GM18511 (cell line): ENCODE measurements at regions not wholly inside any gene's neighbourhood (a gene's known extent, or its start where the extent isn't known, plus 50 kb on each side); places are given as distances from the start of the nearest gene placed in this dataset.
A peak's percentile ranks its signal among the peaks of the same experiment; 100 is the strongest.
"Not testable (repeated sequence)": the region's sequence is repeated elsewhere in the genome, so short reads cannot be mapped to it uniquely, and the experiment has no call there.

Experiments
- ATAC-seq: cut with Tn5 transposase; IDR thresholded peaks from one replicate; pipeline ENCODE4 v1.9.1; 2021; ENCODE audit warnings: mild to moderate bottlenecking, moderate library complexity; ENCODE audit not compliant: unreplicated experiment

DNA sequence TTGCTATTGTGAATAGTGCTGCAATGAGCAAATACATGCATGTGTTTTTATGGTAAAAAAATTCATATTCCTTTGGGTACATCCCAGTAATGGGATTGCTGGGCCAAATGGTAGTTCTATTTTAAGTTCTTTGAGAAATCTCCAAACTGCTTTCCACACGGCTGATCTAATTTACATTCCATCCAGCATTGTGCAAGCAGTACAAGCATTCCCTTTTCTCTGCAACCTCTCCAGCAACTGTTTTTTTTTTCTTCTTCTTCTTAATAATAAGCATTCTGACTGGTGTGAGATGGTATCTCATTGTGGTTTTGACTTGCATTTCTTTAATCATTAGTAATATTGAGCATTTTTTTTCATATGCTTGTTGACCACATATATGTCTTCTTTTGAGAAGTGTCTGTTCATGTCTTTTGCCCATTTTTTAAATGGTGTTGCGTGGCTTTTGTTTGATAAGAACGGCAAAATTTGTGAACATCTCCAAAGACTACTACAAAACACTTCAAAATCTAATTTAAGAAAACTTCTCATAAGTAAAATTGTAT, 136.1 kb upstream of the MYO3A start:
- no peak for ATAC-seq

DNA sequence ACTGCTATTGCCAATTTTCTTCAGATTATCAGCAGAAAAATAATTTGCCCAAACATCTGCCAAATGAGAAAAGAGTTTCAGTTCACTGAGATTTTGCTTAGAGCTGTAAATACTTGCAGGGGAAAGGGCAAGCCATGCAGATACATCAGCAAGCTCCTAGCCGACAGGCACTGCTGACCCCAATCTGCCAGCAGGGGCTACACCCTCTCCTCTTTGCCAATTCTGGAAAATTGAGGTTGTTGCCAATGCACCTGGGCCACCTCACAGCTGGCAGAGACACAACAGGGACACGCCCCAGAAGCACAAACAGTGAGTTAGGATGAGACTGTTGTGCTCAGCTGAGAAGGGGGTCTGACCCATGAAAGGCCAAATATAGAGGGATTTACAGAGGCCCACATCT, 129.5 kb upstream of the MYO3A start:
- no peak for ATAC-seq

DNA sequence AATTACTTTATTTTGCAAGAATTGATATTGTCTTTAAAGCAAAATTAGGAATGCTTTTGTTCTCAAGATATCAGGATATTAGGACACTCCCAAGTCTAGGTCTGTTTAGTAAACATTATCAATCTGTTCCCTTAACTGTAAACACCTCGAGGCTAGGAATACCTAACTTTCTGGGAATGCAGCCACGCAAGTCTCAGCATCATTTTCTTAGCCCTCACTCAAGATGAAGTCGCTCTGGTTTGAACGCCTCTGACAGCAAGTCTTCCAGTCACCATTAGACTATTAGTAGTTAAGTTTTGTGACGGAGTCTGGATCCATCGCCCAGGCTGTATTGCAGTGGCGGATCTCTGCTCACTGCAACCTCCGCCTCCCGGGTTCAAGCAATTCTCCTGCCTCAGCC, 128.0 kb upstream of the MYO3A start:
- no peak for ATAC-seq

DNA sequence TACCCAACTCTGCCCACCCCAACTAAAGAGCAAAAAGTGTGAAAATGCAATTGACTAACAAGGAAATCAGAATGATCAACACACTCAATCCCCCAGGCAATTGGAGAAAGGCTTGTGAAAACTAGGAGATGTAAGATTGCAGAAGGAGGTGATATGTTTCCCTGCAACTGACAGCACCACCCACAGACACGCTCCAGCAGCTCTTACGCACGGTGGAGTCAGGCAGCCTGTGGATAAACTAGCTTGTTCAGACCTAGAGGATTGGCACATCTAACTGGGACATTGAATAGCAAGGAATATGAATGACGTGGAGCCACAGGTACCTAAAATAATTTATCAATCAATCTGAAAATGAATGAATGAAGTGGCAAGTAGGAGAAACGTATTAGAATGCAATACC, 125.7 kb upstream of the MYO3A start:
- ATAC-seq, result no peak

DNA sequence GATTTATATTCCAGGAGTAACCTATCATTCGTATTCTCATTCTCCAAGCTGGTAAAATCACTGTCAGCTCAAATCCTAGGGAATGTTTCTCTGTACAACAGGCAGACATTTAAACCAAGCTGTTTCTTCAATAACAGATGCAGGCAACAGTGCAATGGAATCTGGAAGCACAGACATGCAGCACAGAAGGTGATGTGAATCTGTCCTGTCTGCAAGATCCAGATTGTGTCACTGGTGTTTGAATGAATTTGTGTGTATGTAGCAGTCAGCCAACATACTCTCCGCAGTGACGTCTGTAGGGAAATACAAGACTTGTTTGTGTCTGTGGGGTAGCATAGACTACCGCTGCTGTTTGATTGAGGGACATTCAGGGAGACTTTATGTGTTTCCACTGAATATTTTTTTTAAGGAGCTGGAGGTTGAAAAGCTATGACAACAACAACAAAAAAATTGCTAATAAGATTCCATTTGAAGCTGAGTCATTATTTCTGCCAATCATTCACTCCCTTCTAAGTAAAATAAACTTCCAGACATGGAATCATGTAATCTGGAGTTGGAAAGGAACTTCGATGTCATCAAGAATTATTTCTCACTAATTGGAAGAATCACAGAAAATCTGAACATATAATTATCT, 122.9 kb upstream of the MYO3A start:
- ATAC-seq, result no peak

DNA sequence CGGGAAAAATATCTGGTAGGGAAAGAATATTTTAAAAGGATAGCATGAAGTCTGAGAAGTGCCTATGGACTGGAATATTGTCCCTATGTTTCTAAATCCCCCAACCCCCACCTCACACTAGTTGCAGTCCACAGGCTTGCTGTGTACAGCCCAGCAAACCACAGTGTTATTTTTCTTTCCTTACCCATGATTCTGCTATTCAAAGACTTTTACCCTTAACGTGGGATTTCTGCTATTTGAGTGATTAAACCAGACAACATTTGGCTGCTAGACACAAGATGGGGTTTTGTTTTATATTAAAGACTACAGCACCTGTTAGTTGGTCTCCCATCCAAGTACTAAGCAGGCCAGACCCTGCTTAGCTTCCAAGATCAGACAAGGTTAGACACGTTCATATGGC, 120.5 kb upstream of the MYO3A start:
- no peak for ATAC-seq

DNA sequence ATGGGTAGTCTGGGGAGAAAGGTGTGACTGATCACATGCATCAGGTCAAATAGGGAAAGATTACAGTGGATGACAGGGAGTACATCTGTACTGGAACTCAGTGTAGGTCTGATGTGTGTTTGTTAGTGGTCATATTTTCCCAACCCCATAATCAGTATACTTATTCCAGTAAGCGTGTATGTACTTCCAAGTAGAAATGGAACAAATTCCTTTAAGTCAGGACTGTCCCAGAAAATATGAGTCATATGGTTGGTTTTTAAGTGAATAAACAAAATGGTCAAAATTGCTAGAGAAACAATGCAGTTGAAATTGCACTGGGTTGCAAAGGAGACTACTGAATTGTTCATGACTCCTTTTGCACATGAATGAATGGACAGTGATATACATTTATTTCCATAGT, 118.8 kb upstream of the MYO3A start:
- no peak for ATAC-seq

DNA sequence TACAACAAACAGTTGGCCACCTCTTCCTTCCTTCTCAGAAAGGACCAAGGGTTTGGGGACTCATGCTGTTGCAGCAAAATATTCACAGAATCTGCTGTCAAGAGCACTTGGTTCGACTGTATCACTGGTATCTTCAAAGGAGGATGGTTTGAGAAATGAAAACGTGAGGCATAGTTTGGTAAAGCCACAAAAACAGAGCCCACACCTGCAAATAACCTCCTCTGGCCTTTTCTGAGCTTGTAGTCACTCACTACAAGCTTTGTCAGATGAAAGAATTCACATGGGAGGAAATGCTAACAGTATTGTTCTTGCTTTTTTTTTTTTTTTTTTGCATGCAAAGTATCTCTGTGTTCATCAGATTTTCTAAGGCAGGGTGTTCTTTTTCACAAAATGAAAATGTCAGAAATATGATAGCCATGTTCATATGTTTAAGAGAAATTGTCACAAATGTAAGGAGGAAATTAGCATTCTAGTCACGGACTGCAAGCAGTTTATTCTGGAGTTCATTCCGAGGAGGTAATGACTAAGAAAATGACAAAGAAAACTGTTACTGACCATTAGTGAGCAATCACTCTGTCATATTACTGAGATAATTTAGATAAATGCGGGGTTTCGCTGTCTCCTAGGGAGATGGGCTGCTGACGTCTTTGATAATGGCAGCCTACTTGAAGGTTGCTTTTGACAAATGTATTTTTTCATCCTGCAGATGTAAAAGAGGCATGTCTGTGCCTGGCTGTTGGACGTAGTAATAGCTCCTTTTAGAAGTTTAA, 117.8 kb upstream of the MYO3A start:
- no peak for ATAC-seq

DNA sequence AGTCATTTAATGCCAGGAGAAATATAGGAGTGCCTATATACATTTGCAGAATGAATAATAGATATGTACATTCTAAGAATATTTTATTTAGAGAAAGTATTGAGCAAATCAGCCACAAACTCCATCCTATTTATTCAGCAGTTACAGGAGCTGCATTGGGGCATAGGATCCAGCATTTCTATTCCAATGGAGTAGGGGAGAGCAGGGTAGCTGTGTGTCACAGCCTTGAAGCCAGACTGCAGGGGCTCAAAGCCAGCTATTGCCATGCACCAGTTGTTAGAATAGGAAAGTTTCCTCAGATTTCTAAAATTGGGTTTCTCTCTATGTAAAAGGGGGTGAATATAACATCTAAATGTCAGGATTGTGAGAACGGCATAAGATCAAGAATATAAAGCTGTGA, 116.8 kb upstream of the MYO3A start:
- ATAC-seq, result no peak

DNA sequence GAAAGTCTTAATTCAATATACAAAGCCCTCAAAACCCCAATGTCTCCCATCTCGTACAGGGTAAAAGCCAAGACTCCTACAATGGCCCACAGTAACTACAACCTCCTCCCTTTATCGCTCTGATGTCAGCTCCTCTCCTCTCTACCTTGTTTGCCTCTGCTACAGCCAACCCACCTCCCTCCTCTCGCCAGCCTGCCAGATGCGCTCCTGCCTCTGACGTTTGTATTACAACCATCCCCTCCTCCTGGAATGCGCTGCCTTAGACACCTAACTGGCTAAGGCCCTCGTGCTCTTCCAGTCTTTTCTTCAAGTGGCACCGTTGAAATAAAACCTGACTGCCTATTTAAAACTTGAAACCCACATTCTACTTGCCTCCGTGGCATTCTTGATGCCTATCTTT, 115.3 kb upstream of the MYO3A start:
- no peak for ATAC-seq

DNA sequence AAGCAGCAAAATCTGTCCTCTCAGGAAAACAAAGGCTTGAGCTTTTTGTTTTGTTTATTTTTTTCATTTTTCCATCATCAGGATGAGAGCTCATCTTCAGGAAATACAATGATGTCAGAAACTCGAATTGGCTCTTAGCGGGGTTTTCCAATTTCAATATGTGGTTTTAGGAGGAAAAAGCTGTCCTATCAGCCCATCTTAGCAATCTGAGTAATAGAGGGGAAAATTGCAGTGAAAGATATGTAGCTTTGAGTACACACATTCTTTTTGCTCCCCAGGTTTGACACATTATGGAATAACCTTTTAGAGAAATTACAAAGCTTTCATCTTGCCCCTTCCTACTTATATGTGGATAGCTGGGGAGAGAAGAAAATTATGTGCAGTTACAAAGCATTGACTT, 113.6 kb upstream of the MYO3A start:
- ATAC-seq, result no peak

DNA sequence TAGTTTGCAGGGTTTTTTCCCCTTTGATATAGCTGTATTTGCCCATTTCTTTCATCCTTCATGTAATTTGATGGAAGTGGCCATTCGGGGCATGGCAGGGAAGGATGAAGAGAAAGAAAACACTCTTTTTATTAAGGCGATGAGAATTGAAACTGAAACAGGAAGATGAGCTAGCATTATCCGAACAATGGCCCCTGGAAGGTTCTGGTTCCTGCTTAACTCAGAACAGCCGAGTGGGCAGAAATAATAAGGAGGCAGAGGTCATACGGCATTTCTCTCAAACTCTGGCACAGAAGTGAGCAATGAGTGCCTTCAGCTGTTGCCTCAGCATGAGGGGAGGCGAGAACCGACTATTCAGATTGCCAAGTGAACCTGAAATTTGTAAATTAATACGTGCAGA, 113.2 kb upstream of the MYO3A start:
- peak; percentile 55 for ATAC-seq

DNA sequence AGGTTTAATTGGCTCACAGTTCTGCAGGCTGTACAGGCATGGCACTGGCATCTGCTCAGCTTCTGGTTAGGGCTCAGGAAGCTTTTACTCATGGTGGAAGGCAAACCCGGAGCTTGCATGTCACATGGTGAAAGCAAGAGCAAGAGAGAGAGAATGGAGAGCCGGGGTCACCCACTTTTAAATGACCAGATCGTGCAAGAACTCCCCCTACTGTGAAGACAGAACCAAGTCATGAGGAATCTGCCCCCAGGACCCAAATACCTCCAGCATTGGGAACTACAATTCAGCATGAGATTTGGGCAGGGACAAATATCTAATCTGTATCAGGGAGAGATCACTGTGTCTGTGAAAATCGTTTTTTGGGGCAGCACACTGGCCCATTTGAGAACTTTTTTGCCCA, 110.0 kb upstream of the MYO3A start:
- no peak for ATAC-seq

DNA sequence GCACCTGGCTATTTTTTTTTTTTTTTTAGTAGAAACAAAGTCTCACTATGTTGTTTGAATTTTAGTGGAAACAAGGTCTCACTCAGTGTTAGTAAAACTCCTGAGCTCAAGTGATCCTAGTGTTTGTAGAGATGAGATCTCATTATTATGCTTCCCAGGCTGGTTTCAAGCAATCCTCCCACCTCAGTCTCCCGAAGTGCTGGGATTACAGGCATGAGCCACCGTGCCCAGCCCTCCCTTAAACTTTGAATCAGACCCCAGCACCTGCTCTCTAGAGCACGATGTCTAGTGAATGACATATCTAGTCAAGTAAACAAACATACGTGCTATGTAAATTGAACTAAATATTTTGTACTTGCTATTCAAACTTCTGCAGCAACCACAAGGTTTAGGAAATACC, 105.6 kb upstream of the MYO3A start:
- no peak for ATAC-seq

DNA sequence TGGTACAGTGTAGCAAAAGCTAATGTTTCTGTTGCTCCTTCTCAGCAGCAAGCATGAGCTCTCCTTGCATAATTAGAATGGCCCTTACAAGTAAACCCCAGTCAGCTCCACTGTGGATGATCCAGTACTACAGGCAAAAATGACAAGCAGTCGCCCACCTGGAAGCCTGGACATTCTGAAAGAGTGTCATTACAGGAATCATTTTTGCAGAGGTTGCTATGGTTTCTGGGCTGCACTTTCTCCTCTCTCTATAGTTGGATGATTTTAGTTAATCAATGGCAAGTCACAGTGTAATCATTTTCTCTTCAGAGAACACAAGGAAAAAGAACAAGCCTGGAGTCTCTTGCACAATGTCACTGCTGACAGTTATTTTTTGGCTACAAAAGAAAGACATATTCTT, 102.9 kb upstream of the MYO3A start:
- no peak for ATAC-seq

DNA sequence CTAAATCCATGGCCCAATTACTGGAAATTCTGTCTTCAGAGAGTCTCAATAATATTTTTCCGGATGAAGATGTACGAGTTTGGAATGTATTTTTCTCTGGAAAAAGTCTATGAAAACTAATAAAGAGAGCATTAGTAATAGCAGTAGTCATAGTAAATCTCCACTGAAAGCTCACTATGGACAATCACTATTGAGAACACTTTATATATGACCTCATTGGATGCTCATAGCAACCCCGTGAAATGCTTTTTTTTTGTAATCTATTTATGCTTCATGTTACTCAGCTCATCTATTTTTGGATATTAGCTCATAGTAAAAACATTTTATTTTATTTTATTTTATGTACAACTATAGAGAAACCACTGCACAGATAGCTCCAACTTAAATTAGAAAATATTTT, 94.3 kb upstream of the MYO3A start:
- no peak for ATAC-seq

DNA sequence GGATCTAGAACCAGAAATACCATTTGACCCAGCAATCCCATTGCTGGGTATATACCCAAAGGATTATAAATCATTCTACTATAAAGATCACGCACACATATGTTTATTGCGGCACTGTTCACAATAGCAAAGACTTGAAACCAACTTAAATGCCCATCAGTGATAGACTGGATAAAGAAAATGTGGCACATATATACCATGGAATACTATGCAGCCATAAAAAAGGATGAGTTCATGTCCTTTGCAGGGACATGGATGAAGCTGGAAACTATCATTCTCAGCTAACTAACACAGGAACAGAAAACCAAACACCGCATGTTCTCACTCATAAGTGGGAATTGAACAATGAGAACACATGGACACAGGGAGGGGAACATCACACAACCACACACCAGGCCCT, 93.2 kb upstream of the MYO3A start:
- not testable (repeated sequence) for ATAC-seq

DNA sequence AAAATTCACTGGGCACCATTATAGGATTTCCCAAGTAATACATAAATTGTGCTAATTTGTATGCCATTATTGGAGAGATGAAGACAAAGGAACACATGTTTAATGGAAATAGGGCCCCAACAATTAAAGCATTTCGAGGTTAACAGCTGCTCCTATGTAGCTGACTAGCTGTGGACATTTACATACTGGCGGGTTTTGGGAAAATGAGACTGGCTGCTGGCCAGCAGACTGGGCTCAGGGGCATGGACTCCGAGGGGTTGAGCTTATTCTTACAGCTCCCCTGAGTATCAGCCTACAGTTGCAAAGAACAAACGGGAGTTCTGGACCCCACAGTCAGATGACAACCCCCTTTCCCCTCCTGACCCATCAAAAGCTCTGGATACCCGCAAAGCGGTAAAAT, 91.9 kb upstream of the MYO3A start:
- no peak for ATAC-seq

DNA sequence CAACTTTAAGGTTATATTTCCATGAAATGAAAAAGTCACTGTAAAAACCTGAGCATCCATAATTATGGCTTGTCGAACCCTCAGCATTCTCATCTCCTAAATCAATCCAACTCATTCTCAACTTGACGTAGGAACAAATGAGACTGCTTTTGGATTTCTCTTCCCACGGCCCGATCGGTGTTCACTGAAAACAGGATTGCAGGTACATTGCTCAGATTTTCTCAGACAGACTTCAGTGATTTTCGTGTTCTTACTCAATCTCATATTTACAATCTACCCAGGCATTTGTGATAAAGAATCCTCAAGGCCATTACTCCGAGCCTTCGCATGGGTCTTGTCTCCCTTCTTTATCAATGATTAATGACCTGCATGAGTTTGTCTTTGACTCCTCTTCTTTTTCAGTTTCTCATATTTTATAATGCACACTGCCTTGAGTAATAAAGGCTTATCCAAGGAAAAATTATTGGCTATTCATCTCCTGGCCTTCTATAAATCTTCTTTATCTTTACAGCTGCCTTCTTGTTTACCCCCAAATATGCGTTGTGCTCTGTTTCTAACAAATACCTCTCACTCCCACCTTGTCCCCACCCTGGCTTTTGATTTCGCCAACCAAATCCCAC, 90.4 kb upstream of the MYO3A start:
- no peak for ATAC-seq

DNA sequence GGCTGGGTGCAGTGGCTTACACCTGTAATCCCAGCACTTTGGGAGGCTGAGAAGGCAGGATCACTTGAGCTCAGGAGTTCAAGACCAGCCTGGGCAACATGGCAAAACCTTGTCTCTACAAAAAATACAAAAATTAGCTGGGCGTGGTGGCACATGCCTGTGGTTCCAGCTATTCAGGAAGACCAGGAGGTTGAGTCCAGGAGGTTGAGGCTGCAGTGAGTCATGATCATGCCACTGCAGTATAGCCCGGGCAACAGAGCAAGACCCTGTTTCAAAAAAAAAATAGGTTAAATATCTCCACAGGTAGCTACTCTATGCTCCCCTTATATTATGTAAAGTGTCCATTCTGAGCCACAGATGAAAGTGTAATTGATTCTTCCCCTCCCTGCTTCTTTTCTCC, 89.3 kb upstream of the MYO3A start:
- not testable (repeated sequence) for ATAC-seq

DNA sequence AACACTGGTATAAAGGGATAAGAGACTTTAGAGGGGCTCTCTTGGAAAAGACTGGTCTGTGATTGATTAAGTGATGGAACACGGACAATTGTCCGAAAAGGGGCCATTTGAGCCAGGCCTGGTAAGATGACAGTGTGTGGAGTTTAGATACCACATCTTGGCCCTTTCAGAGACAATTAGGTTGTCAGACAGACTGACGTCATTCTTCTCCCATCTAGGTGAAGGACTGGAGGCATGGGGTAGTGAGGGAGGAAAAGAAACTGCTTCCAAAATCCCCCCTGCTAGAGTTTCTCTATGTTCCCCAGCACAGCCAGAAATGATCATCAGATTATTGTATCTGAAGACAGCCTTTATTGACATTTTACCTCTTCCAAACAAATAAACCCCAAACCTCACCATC, 84.8 kb upstream of the MYO3A start:
- no peak for ATAC-seq

DNA sequence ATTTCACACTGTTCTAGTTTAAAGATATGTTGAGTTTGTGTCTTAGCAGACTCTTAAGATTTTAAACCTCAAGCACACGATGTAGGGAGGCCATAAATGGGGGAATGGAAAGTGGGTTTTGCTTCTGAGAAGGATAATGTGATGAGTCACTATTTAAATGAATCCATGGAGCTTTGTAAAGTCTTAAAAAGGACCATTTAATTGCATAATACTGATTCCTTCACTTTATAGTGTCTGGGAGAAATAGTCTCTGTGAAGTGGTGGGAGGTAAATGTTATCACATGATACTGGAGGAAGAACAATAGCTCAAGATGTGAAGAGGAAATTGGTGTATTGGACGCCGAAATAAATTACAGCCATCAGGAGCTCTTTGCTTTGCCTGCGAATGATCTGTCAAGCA, 84.0 kb upstream of the MYO3A start:
- no peak for ATAC-seq
